ENCODE measurements at regions not wholly inside any gene's neighbourhood (a gene's known extent, or its start where the extent isn't known, plus 50 kb on each side); places are given as distances from the start of the nearest gene placed in this dataset.

GRCh38 chr14:82886670-82887069 lies 1353.0 kb upstream of the SEL1L start:
- TF ChIP-seq CTCF (IDR thresholded peaks at IDR 0.05): no peak
- no peak for TF ChIP-seq ZFX (IDR thresholded peaks at IDR 0.05; ENCODE audit: borderline replicate concordance)

All from 22Rv1 (cell line).